Nephron (organoid): ENCODE measurements at regions not wholly inside any gene's neighbourhood (a gene's known extent, or its start where the extent isn't known, plus 50 kb on each side); places are given as distances from the start of the nearest gene placed in this dataset.
"Not testable (repeated sequence)": the region's sequence is repeated elsewhere in the genome, so short reads cannot be mapped to it uniquely, and the experiment has no call there.

Source experiments
- H3K27ac Mint-ChIP-seq, 3 experiments: 2 replicates each; pipeline ENCODE4 v1.8.0; 2020; ENCODE audit warnings: mixed read lengths in 3 of 3, mild to moderate bottlenecking in 2 of 3, moderate library complexity in 1 of 3
- H3K27me3 Mint-ChIP-seq: 2 replicates; pipeline ENCODE4 v1.8.0; 2021; ENCODE audit warnings: low read depth, mild to moderate bottlenecking, moderate library complexity, mixed read lengths
- H3K36me3 Mint-ChIP-seq: 2 replicates; pipeline ENCODE4 v1.8.0; 2020; ENCODE audit warnings: low read depth, mixed read lengths
- H3K4me1 Mint-ChIP-seq: 2 replicates; pipeline ENCODE4 v1.8.0; 2020; ENCODE audit warnings: mixed read lengths
- H3K4me3 Mint-ChIP-seq, 3 experiments: 2 replicates each; pipeline ENCODE4 v1.8.0; 2020; ENCODE audit warnings: mild to moderate bottlenecking in 3 of 3, mixed read lengths in 3 of 3, moderate library complexity in 2 of 3
- H3K9me3 Mint-ChIP-seq: 2 replicates; pipeline ENCODE4 v1.8.0; 2020; ENCODE audit warnings: mixed read lengths
- TF ChIP-seq, protein P1 (sequence below), 3 experiments: fragments of 200-600 bp; sonication (generic); IDR thresholded peaks; one replicate each; pipeline ENCODE4 v1.5.0; 2021; ENCODE audit warnings: antibody characterized with exemption in 3 of 3; ENCODE audit not compliant: unreplicated experiment in 3 of 3

DNA sequence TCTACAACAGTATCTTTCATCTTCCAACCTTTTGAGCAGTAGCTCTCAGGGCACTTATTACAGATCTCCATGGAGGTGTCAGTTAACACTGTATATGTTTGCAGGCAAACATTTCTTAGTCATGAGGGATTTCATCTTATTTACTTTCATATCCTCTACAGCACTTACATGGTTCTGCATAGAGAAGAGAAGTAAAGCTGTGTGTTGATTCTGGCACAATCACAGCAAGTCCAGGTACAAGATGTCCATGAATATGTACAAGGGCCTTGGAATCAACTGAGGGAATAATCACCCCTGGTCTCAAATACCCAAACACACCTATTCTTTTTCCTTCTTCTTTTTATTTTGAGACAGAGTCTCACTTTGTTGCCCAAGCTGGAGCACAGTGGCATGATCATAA, 142.0 kb upstream of the TRPM3 start:
- TF ChIP-seq, protein P1, sequence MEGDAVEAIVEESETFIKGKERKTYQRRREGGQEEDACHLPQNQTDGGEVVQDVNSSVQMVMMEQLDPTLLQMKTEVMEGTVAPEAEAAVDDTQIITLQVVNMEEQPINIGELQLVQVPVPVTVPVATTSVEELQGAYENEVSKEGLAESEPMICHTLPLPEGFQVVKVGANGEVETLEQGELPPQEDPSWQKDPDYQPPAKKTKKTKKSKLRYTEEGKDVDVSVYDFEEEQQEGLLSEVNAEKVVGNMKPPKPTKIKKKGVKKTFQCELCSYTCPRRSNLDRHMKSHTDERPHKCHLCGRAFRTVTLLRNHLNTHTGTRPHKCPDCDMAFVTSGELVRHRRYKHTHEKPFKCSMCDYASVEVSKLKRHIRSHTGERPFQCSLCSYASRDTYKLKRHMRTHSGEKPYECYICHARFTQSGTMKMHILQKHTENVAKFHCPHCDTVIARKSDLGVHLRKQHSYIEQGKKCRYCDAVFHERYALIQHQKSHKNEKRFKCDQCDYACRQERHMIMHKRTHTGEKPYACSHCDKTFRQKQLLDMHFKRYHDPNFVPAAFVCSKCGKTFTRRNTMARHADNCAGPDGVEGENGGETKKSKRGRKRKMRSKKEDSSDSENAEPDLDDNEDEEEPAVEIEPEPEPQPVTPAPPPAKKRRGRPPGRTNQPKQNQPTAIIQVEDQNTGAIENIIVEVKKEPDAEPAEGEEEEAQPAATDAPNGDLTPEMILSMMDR (IDR thresholded peaks at IDR 0.05; ENCODE audit: unreplicated experiment in 3 of 3): no peak
- no peak overlapping the region for H3K4me3 Mint-ChIP-seq
- no peaks in the 10 kb centered on the region for H3K27me3 Mint-ChIP-seq
- H3K4me1 Mint-ChIP-seq: no peaks in the 10 kb centered on the region
- H3K9me3 Mint-ChIP-seq: peaks cover 22% of the 10 kb centered on the region
- no peaks in the 10 kb centered on the region for H3K36me3 Mint-ChIP-seq
- H3K27ac Mint-ChIP-seq: no peak overlapping the region

DNA sequence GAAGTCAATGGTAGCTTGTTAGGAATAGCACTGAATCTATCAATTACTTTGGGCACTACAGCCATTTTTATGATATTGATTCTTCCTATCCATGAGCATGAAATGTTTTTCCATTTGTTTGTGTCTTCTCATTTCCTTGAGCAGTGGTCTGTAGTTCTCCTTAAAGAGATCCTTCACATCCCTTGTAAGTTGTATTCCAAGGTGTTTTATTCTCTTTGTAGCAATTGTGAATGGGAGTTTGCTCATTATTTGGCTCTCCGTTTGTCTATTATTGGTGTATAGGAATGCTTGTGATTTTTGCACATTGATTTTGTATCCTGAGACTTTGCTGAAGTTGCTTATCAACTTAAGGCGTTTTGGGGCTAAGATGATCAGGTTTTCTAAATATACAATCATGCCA, 139.0 kb upstream of the TRPM3 start:
- H3K9me3 Mint-ChIP-seq: peaks cover 22% of the 10 kb centered on the region
- not testable (repeated sequence) for H3K4me1 Mint-ChIP-seq, H3K27me3 Mint-ChIP-seq, H3K36me3 Mint-ChIP-seq, H3K27ac Mint-ChIP-seq, H3K4me3 Mint-ChIP-seq

GRCh38 chr9:71254592-71255277, 133.3 kb upstream of the TRPM3 start:
- H3K27me3 Mint-ChIP-seq: no peaks in the 10 kb centered on the region
- H3K4me1 Mint-ChIP-seq: peaks cover 9% of the 10 kb centered on the region
- peaks cover 4% of the 10 kb centered on the region for H3K9me3 Mint-ChIP-seq
- H3K4me3 Mint-ChIP-seq: no peak overlapping the region
- H3K27ac Mint-ChIP-seq: no peak overlapping the region
- no peaks in the 10 kb centered on the region for H3K36me3 Mint-ChIP-seq
- TF ChIP-seq, protein P1 (IDR thresholded peaks at IDR 0.05; ENCODE audit: unreplicated experiment in 3 of 3): no peak

DNA sequence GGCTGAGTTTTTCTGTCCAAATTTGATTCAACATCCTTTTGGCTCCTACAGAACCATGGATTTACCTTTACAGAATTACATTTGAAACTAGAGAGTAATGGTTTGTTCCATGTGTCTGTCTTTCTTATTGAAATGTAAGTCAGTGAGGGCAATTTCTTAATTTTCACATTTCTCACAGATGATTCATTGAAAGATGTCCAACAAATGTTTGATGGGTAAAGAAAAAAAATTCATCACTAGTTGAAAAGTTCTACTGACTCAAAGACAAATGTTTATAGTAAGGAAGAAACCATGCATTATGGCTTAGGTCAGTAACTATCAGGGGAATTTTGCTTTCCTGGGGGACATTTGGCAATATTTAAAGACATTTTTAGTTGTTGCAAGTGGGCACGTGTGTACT, 131.6 kb upstream of the TRPM3 start:
- Mint-ChIP-seq H3K27ac (no peak overlapping the region), H3K4me3 (no peak overlapping the region), H3K27me3 (no peaks in the 10 kb centered on the region), H3K36me3 (no peaks in the 10 kb centered on the region), H3K4me1 (peaks cover 15% of the 10 kb centered on the region), H3K9me3 (no peaks in the 10 kb centered on the region)
- TF ChIP-seq, protein P1 (IDR thresholded peaks at IDR 0.05; ENCODE audit: unreplicated experiment in 3 of 3): no peak

GRCh38 chr9:71250581-71250980, 129.2 kb upstream of the TRPM3 start:
- TF ChIP-seq, protein P1 (IDR thresholded peaks at IDR 0.05; ENCODE audit: unreplicated experiment in 3 of 3): no peak
- no peaks in the 10 kb centered on the region for H3K27me3 Mint-ChIP-seq
- H3K27ac Mint-ChIP-seq: no peak overlapping the region
- no peaks in the 10 kb centered on the region for H3K36me3 Mint-ChIP-seq
- no peaks in the 10 kb centered on the region for H3K9me3 Mint-ChIP-seq
- no peak overlapping the region for H3K4me3 Mint-ChIP-seq
- H3K4me1 Mint-ChIP-seq: peaks cover 10% of the 10 kb centered on the region

- Mint-ChIP-seq H3K27me3 (no peaks in the 10 kb centered on the region), H3K36me3 (no peaks in the 10 kb centered on the region), H3K4me3 (no peak overlapping the region), H3K4me1 (peaks cover 12% of the 10 kb centered on the region), H3K27ac (peak overlapping the region in 1 of 3 experiments; percentile 36), H3K9me3 (no peaks in the 10 kb centered on the region)
- TF ChIP-seq, protein P1 (IDR thresholded peaks at IDR 0.05; ENCODE audit: unreplicated experiment in 3 of 3): peak; percentile 86 to 95 (median 91)
Measured at GRCh38 chr9:71249729-71250317, 128.4 kb upstream of the TRPM3 start.
